GM12891 (cell line): ENCODE measurements at regions not wholly inside any gene's neighbourhood (a gene's known extent, or its start where the extent isn't known, plus 50 kb on each side); places are given as distances from the start of the nearest gene placed in this dataset.

ENCODE experiments used
- POLR2A ChIP-seq: IDR thresholded peaks from 2 replicates; pipeline ENCODE4 v1.6.1; 2011; ENCODE audit warnings: low read depth, low read length, control low read depth
- TAF1 ChIP-seq: IDR thresholded peaks from 2 replicates; pipeline ENCODE4 v1.6.1; 2011; ENCODE audit warnings: low read depth, low read length, control low read depth

- TF ChIP-seq POLR2A, result no peak
- TF ChIP-seq TAF1, result no peak
Measured at GRCh38 chr13:88526186-88526852, 855.1 kb downstream of the SLITRK5 start.
